Activated naive CD4-positive, alpha-beta T cell (primary cell): ENCODE measurements at regions not wholly inside any gene's neighbourhood (a gene's known extent, or its start where the extent isn't known, plus 50 kb on each side); places are given as distances from the start of the nearest gene placed in this dataset.
A peak's percentile ranks its signal among the peaks of the same experiment; 100 is the strongest.
"Not testable (repeated sequence)": the region's sequence is repeated elsewhere in the genome, so short reads cannot be mapped to it uniquely, and the experiment has no call there.

Source experiments
- DNase-seq, 4 experiments: peaks; one replicate each; lab custom pipeline; 2025; lab: John Stamatoyannopoulos, UW

DNA sequence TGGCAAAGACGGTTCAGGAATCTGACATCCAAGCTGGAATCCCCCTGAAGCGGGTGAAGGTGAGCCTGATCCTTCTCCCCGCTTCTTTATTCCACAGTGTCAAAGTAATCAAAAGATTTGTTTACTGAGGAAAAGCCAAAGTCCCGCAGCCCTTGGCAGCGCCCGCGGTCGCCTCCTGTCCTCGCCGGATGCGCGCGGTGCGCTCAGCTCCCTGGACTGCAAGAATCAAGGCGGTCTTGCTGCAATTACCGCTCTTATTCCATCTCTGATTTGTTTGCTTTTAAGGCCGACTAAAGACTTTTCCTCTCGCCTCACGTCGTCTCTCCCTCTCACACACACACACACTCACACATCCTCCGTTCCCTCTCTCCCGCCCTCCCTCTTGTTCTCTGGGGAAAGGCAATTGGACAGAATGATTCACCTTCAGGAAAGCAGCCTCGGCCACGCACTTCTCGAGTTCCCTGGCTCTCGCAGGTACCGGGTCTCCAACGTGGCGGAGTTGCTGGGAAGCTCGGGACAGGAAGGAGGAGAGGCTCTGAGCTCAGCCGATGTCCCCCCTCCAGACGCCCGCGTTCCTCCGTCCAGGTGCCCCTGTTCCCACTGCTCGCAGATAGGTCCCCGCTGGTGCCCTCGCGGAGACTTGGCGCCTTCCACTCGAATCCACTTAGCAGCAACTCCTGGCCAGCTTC lies 68.6 kb upstream of the USP15 start:
- peak in 1 of 4 experiments; percentile 19 for DNase-seq

DNA sequence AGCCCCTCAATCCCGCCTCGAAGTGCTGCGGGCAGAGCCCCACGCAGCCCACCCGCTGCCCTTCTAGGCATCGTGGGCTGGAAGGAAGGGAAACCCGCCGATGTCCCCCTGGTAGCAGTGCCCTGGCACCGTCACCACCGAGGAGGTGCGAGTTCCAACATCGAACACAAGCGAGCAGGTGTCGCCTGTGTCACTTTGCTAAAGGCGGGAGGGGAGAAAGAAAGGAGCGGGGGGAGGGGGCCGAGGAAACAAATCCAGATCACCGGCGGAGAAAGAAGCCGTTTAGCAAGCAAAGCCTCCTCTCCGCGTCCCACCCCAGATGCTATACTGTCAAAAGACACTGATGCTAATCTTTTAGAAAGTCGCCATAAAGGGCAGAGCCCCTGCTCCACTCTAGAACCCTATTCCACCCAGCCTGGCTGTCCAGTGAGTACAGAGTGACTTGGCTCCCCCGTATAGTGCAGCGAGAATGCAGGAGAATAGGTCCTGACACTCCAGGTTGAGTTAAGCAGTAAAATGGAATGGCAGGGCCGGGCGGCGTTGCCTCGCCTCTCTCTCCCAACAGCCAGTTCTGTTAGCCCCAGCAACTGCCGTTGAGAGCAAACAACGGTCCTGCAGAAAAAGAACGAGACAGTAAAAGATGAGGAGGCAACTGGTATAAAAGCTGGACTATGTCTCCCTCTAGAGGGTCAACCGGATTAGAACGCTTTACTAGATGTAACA lies 67.9 kb upstream of the USP15 start:
- DNase-seq = peak in 1 of 4 experiments; percentile 3

DNA sequence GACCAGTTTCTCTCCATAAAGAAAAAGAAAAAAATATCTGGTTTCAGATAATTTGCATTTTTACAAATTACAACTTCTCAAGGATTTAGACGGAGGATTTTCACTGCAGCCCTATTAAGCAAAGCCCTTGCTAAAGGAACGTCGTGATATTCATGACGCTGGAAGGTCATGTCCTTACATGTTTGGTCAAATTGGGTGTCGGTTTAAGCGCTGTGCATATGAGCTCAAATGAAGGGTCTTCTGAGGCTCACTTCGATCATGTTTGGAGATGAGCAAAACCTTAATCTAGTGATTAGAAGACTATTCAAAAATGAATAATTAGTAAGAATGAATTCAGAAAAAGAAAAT lies 67.3 kb upstream of the USP15 start:
- DNase-seq = no peak

DNA sequence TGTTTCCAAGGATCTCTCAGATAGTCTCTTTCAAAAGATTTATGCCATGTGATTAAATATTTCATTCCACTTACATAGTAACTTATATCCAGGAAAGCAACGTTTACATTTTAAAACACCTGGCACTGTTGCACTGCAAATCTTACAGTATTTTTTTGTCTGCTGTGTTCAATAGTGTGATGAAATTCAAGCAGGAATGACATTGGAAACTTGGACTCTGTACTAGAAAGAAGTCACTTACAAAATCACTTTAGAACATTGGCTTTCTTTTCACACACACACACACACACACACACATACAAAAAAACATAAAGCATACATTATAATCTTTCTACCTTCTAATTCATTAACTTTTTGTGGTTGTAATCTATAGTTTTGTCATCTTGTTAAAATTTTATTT lies 66.2 kb upstream of the USP15 start:
- no peak for DNase-seq

DNA sequence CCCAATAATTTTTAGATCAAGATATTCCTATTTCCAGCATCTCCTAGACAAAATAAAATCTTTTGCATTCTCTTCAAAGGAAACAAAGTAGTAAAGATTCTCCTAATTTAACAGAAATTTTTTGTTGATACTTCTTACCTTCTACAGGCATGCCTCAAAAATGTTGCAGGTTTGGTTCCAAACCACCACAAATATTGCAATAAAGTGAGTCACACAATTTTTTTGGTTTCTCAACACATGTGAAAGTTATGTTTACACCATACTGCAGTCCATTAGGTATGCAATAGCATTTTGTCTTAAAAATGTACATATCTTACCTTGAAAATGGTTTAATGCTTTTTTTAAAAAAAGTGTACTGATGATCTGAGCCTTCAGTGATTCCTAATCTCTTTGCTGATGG lies 65.6 kb upstream of the USP15 start:
- DNase-seq = no peak

DNA sequence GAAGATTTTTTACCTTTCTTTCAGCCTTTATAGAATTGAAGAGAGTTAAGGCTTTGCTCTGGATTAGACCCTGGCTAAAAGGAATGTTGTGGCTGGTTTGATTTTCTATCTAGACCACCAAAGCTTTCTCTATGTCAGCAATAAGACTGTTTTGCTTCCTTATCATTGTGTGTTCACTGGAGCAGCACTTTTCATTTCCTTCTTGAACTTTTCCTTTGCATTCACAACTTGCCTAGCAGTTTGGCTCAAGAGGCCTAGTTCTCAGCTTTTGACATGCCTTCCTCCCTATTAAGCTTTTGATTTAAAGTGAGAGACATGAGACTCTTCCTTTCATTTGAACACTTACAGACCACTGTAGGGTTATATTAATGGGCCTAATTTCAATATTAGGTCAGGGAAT lies 64.1 kb upstream of the USP15 start:
- DNase-seq = no peak

DNA sequence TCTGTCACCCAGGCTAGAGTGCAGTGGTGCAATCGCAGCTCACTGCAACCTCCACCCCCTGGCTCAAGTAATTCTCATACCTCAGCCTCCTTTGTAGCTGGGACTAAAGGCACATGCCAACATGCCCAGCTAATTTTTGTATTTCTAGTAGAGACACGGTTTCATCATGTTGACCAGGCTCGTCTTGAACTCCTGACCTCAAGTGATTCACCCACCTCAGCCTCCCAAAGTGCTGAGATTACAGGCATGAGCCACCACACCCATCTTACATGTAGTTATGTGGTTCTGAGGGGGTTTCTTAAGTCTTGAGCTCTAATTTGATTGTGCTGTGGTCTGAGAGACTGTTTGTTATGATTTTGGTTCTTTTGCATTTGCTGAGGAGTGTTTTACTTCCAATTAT lies 57.3 kb upstream of the USP15 start:
- not testable (repeated sequence) for DNase-seq

DNA sequence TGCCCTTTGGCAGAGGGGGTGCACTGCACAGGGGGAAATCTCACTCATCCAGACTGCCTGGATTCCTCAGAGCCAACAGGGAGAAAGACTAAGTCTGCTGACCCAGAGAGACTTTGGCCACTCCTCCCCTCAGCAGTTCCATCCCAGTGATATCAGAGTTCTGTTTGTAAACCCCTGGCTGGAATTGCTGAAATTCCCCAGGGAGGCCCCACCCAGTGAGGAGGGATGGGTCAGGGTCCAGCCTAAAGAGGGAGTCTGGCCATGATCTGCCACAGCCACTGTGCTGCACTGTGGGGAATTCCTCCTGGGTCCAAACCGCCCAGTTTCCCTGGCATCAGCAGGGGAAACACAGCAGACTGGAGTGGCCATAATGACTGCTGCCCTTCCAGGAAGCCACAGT lies 54.9 kb upstream of the USP15 start:
- DNase-seq = no peak

DNA sequence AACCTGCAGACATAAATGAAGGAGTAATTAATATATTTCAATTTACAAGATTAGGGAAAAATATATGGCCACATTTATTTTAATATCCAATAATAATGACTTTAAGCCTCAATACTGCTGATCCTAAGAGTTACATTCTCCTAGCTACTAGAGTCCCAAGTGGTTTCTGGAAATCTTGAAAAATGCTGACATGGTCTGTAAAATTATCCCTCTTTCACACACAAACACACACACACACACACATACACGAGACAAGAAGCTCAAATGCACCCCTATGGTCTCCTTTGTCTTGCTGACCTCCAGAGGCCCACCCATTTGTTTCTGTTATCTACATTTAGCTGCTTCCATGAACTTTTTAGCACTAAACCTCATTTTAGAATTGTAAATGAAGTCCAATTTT lies 53.0 kb upstream of the USP15 start:
- no peak for DNase-seq
